Neuronal stem cell (in vitro differentiated cells): ENCODE measurements at regions not wholly inside any gene's neighbourhood (a gene's known extent, or its start where the extent isn't known, plus 50 kb on each side); places are given as distances from the start of the nearest gene placed in this dataset.
A peak's percentile ranks its signal among the peaks of the same experiment; 100 is the strongest.

Experiments used
- DNase-seq: peaks from one replicate; pipeline ENCODE4 v3.0.0-alpha.2; 2013; ENCODE audit warnings: low spot score
- H2AFZ ChIP-seq: one replicate; pipeline ENCODE4 v1.6.1; 2013; ENCODE audit warnings: mild to moderate bottlenecking, low read length, inconsistent platforms
- H2AK5ac ChIP-seq: 2 replicates; pipeline ENCODE4 v1.6.1; 2013; ENCODE audit warnings: low read depth, mild to moderate bottlenecking, inconsistent platforms, low read length, moderate library complexity, mixed read lengths
- H2BK120ac ChIP-seq: 2 replicates; pipeline ENCODE4 v1.6.1; 2013; ENCODE audit warnings: low read depth, mild to moderate bottlenecking, inconsistent platforms, low read length, moderate library complexity, mixed read lengths
- H2BK12ac ChIP-seq: one replicate; pipeline ENCODE4 v1.6.1; 2013; ENCODE audit warnings: low read length, inconsistent platforms
- H2BK15ac ChIP-seq: 2 replicates; pipeline ENCODE4 v1.6.1; 2013; ENCODE audit warnings: mild to moderate bottlenecking, low read length, inconsistent platforms, mixed read lengths
- H2BK5ac ChIP-seq: one replicate; pipeline ENCODE4 v1.6.1; 2013; ENCODE audit warnings: inconsistent platforms, mild to moderate bottlenecking, low read length, moderate library complexity
- H3K14ac ChIP-seq: one replicate; pipeline ENCODE4 v1.6.1; 2013; ENCODE audit warnings: low read length, inconsistent platforms
- H3K18ac ChIP-seq: 2 replicates; pipeline ENCODE4 v1.6.1; 2013; ENCODE audit warnings: low read length, inconsistent platforms
- H3K23ac ChIP-seq: 2 replicates; pipeline ENCODE4 v1.6.1; 2013; ENCODE audit warnings: low read depth, mild to moderate bottlenecking, mixed read lengths, low read length, inconsistent platforms; ENCODE audit not compliant: poor library complexity
- H3K27ac ChIP-seq: replicated peaks from 3 replicates; pipeline ENCODE4 v1.5.1; 2013; ENCODE audit warnings: low read length, inconsistent platforms
- H3K27me3 ChIP-seq, 3 experiments: 2 replicates each; pipeline ENCODE4 v1.6.1; 2013; ENCODE audit warnings: low read length in 3 of 3, mild to moderate bottlenecking in 2 of 3, inconsistent platforms in 1 of 3, low read depth in 1 of 3, mixed read lengths in 1 of 3, moderate library complexity in 1 of 3; ENCODE audit not compliant: control insufficient read depth in 3 of 3, insufficient read depth in 3 of 3
- H3K36me3 ChIP-seq, 2 donors: replicated peaks in 1 of 2; 2 replicates each; pipeline ENCODE4 v1.6.1; 2013; ENCODE audit warnings: low read length in 2 of 2; ENCODE audit not compliant: control insufficient read depth in 2 of 2, insufficient read depth in 2 of 2
- H3K4ac ChIP-seq: 2 replicates; pipeline ENCODE4 v1.6.1; 2013; ENCODE audit warnings: inconsistent platforms, mild to moderate bottlenecking, low read length, moderate library complexity
- H3K4me1 ChIP-seq, 2 donors: 1 replicate in 1 of 2; 2 replicates in 1 of 2; pipeline ENCODE4 v1.6.1; 2013; ENCODE audit warnings: low read length in 2 of 2, low read depth in 1 of 2; ENCODE audit not compliant: control insufficient read depth in 2 of 2, insufficient read depth in 1 of 2
- H3K4me2 ChIP-seq: one replicate; pipeline ENCODE4 v1.6.1; 2013; ENCODE audit warnings: mild to moderate bottlenecking, low read length, inconsistent platforms; ENCODE audit not compliant: insufficient read depth, poor library complexity, severe bottlenecking
- H3K4me3 ChIP-seq, 2 donors: 2 replicates each; pipeline ENCODE4 v1.5.1; 2013; ENCODE audit warnings: low read length in 2 of 2, mild to moderate bottlenecking in 2 of 2, inconsistent platforms in 1 of 2, moderate library complexity in 1 of 2
- H3K79me1 ChIP-seq: one replicate; pipeline ENCODE4 v1.6.1; 2013; ENCODE audit warnings: low read depth, mild to moderate bottlenecking, inconsistent platforms, low read length, moderate library complexity
- H3K9ac ChIP-seq: one replicate; pipeline ENCODE4 v1.6.1; 2013; ENCODE audit warnings: mild to moderate bottlenecking, low read depth, low read length, inconsistent platforms; ENCODE audit not compliant: poor library complexity
- H3K9me3 ChIP-seq, 2 donors: replicated peaks in 1 of 2; 2 replicates each; pipeline versions ENCODE3 to v1.6.1; 2013; ENCODE audit warnings: low read length in 2 of 2, mild to moderate bottlenecking in 2 of 2, inconsistent platforms in 1 of 2, low read depth in 1 of 2, mixed read lengths in 1 of 2, moderate library complexity in 1 of 2; ENCODE audit not compliant: control insufficient read depth in 2 of 2, insufficient read depth in 1 of 2
- H4K8ac ChIP-seq: one replicate; pipeline ENCODE4 v1.6.1; 2013; ENCODE audit warnings: low read depth, mild to moderate bottlenecking, inconsistent platforms, low read length, moderate library complexity
- H4K91ac ChIP-seq: one replicate; pipeline ENCODE4 v1.6.1; 2013; ENCODE audit warnings: low read length, low read depth, mild to moderate bottlenecking, inconsistent platforms; ENCODE audit not compliant: poor library complexity
- WGBS, 2 donors: extraction: QIAGEN DNeasy Blood & Tissue Kit; methylation state at CpG; one replicate each; pipeline ENCODE4 v1.1.7; 2013; ENCODE audit warnings: missing lambda C conversion rate in 2 of 2, mixed read lengths in 1 of 2; ENCODE audit not compliant: insufficient read length in 2 of 2, insufficient replicate concordance in 1 of 2; ENCODE audit errors: extremely low coverage in 2 of 2; 5-methylcytosine and 5-hydroxymethylcytosine counted together

DNA sequence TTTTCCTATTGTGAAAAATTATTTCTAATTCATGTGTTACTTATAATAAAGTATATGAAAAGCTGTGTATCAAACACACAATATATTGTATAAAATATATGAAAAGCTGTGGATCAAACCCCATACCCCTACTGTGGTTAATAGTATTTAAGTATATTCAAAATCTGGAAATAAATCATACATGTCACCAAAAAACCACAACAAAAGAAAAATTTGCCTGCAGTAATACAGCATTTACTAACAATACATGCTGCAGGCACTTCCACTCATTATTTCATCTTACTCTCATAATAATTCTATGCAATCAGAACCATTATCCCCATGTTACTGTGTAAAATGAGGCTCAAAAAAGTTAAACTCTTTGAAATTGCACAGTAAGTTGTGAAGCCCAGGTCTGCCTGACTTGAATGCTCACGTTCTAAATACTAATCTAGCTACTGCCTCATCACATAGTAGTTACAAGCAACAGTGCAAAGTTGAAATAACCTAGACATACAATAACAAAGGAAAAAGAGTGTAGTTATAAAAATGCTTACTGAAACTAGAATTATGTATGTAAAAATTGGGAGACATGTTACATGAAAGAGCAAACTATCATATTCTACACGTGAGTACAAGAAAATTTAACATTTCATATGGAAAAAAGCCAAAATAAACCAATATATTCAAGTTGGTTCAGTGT lies 61.7 kb downstream of the FAM217A start:
- Histone ChIP-seq H3K4me3 (peak overlapping the region; percentile 65 to 98), H2BK5ac (no peak overlapping the region), H3K18ac (no peak overlapping the region), H3K4me2 (peak overlapping the region; percentile 60), H3K4ac (no peak overlapping the region), H3K36me3 (peaks cover 2 to 39% of the 10 kb centered on the region in 2 donors), H3K4me1 (peaks cover 0 to 10% of the 10 kb centered on the region in 2 donors), H3K14ac (no peak overlapping the region), H3K23ac (no peak overlapping the region), H3K27ac (no peak overlapping the region), H4K91ac (no peak overlapping the region), H2BK12ac (no peak overlapping the region), H3K79me1 (peaks cover 4% of the 10 kb centered on the region), H3K9me3 (peaks cover 0 to 20% of the 10 kb centered on the region in 2 donors), H2AK5ac (no peak overlapping the region), H3K27me3 (no peaks in the 10 kb centered on the region), H4K8ac (no peak overlapping the region), H2AFZ (peak overlapping the region; percentile 83), H2BK120ac (no peak overlapping the region), H2BK15ac (no peak overlapping the region), H3K9ac (no peak overlapping the region)
- DNase-seq = no peak
- no CpG with 5 or more reads among the region's 2 CpGs for WGBS, 2 donors

GRCh38 chr6:4017834-4018170 lies 61.1 kb downstream of the FAM217A start:
- Histone ChIP-seq H2AK5ac (peak overlapping the region; percentile 84), H3K27me3 (no peaks in the 10 kb centered on the region), H3K36me3 (peaks cover 2 to 33% of the 10 kb centered on the region in 2 donors), H3K18ac (no peak overlapping the region), H3K4me1 (peaks cover 1 to 10% of the 10 kb centered on the region in 2 donors), H2BK12ac (no peak overlapping the region), H3K4me3 (peak overlapping the region; percentile 65 to 98), H4K91ac (peak overlapping the region; percentile 99), H3K9me3 (peaks cover 0 to 20% of the 10 kb centered on the region in 2 donors), H2BK15ac (no peak overlapping the region), H2BK120ac (no peak overlapping the region), H3K14ac (no peak overlapping the region), H3K23ac (no peak overlapping the region), H4K8ac (no peak overlapping the region), H3K79me1 (peaks cover 4% of the 10 kb centered on the region), H3K4ac (no peak overlapping the region), H3K4me2 (peak overlapping the region; percentile 54), H2BK5ac (peak overlapping the region; percentile 93), H3K9ac (no peak overlapping the region), H3K27ac (peak overlapping the region; percentile 100), H2AFZ (peak overlapping the region; percentile 83)
- no peak for DNase-seq
- no CpG with 5 or more reads among the region's 9 CpGs for WGBS, 2 donors

DNA sequence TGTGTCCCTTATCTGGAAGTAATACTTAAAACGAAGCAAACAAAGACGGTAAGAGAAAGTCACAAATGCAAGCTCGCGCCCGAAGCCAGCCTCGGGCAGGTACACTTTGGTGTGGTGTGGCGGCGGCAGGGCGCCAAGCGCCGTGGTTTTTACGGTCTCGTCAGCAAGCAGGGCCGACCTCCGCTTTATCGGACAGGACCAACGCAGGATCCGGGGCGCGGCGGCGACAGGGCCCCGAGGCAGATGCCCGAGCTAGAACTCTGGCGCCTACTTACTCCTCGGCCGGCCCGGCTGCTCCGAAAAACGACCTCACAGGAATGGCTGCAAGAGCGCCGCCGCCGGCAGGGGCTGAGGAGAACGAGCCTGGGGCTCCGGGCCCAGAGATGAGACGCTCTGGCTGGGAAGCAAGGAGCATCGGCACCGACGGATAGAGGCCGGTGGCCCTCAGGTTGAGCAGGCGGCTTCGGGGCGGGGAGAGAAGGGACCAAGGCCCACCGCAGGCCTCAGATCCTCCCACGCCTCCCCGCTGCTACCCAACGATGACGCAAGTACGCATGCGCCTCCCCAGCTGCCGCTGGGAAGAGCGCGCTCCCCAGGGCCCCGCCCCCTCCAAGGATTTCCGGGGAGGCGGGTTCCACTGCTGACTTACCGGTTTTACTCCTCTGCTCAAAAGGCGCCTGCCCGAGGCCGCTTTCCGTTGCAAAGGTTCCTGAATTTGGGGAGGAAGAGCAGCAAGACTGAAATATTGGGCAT lies 60.6 kb downstream of the FAM217A start:
- no peak overlapping the region for H2BK12ac ChIP-seq
- peak overlapping the region; percentile 93 for H2BK5ac ChIP-seq
- DNase-seq = peak; percentile 95
- H3K4ac ChIP-seq = peak overlapping the region; percentile 89
- WGBS, 2 donors = no CpG with 5 or more reads among the region's 62 CpGs
- peak overlapping the region; percentile 94 for H2BK15ac ChIP-seq
- peak overlapping the region; percentile 80 for H3K23ac ChIP-seq
- peak overlapping the region; percentile 98 for H3K9ac ChIP-seq
- peak overlapping the region; percentile 99 for H4K91ac ChIP-seq
- peak overlapping the region; percentile 99 for H3K14ac ChIP-seq
- peak overlapping the region; percentile 73 for H3K4me2 ChIP-seq
- H4K8ac ChIP-seq = peak overlapping the region; percentile 17
- peak overlapping the region; percentile 65 to 98 for H3K4me3 ChIP-seq
- H3K36me3 ChIP-seq = peaks cover 2 to 32% of the 10 kb centered on the region in 2 donors
- no peaks in the 10 kb centered on the region for H3K27me3 ChIP-seq
- H2BK120ac ChIP-seq = peak overlapping the region; percentile 81
- peaks cover 1 to 16% of the 10 kb centered on the region in 2 donors for H3K4me1 ChIP-seq
- peak overlapping the region; percentile 99 for H3K18ac ChIP-seq
- peaks cover 4% of the 10 kb centered on the region for H3K79me1 ChIP-seq
- H2AK5ac ChIP-seq = peak overlapping the region; percentile 84
- peak overlapping the region; percentile 100 for H3K27ac ChIP-seq
- peak overlapping the region; percentile 83 for H2AFZ ChIP-seq
- peaks cover 0 to 17% of the 10 kb centered on the region in 2 donors for H3K9me3 ChIP-seq
